RCC 7860 (cell line): ENCODE measurements at regions not wholly inside any gene's neighbourhood (a gene's known extent, or its start where the extent isn't known, plus 50 kb on each side); places are given as distances from the start of the nearest gene placed in this dataset.

Experiments used
- DNase-seq: peaks from one replicate; pipeline ENCODE4 v3.0.0-alpha.2; 2015; ENCODE audit warnings: low spot score
- FAIRE-seq: peaks from 2 replicates; lab custom pipeline; 2012; peaks lifted over from hg19 to GRCh38; lab: Jason Lieb, UNC

- DNase-seq (no peak), FAIRE-seq (no peak)
These were observed 245.3 kb downstream of the TBXT start for GRCh38 chr6:165922309-165922794.

- FAIRE-seq (no peak), DNase-seq (no peak)
These were observed 246.6 kb downstream of the TBXT start for GRCh38 chr6:165920896-165921671.

GRCh38 chr6:165917576-165917975 is 250.1 kb downstream of the TBXT start:
- no peak for FAIRE-seq
- DNase-seq, result no peak

GRCh38 chr6:165915022-165915770 is 252.2 kb upstream of the PDE10A start:
- no peak for DNase-seq
- FAIRE-seq, result no peak

GRCh38 chr6:165913676-165914570 is 250.9 kb upstream of the PDE10A start:
- FAIRE-seq (no peak), DNase-seq (no peak)

- DNase-seq (no peak), FAIRE-seq (no peak)
These were observed 247.3 kb upstream of the PDE10A start for GRCh38 chr6:165910184-165910966.

- FAIRE-seq (no peak), DNase-seq (no peak)
These were observed 243.7 kb upstream of the PDE10A start for GRCh38 chr6:165906736-165907135.

- no peak for DNase-seq
- no peak for FAIRE-seq
These were observed 242.7 kb upstream of the PDE10A start for GRCh38 chr6:165905744-165906143.

GRCh38 chr6:165900970-165901369 is 237.9 kb upstream of the PDE10A start:
- DNase-seq (no peak), FAIRE-seq (no peak)

- DNase-seq (no peak), FAIRE-seq (no peak)
These were observed 236.6 kb upstream of the PDE10A start for GRCh38 chr6:165899611-165900010.

- DNase-seq (no peak), FAIRE-seq (no peak)
These were observed 232.6 kb upstream of the PDE10A start for GRCh38 chr6:165895421-165896165.

GRCh38 chr6:165894171-165894825 is 231.3 kb upstream of the PDE10A start:
- no peak for DNase-seq
- FAIRE-seq, result no peak

- no peak for DNase-seq
- FAIRE-seq, result no peak
These were observed 230.4 kb upstream of the PDE10A start for GRCh38 chr6:165893431-165893830.

- FAIRE-seq, result no peak
- no peak for DNase-seq
These were observed 228.3 kb upstream of the PDE10A start for GRCh38 chr6:165891320-165891719.

- FAIRE-seq (no peak), DNase-seq (no peak)
These were observed 227.3 kb upstream of the PDE10A start for GRCh38 chr6:165890404-165890735.

GRCh38 chr6:165889636-165890403 is 226.8 kb upstream of the PDE10A start:
- DNase-seq, result no peak
- FAIRE-seq, result no peak

- DNase-seq (no peak), FAIRE-seq (no peak)
These were observed 223.1 kb upstream of the PDE10A start for GRCh38 chr6:165886169-165886568.
